ENCODE measurements at regions not wholly inside any gene's neighbourhood (a gene's known extent, or its start where the extent isn't known, plus 50 kb on each side); places are given as distances from the start of the nearest gene placed in this dataset.

- TF ChIP-seq CTCF (optimal IDR thresholded peaks at IDR 0.05 in 1 of 3, IDR thresholded peaks at IDR 0.05 in 1 of 3, conservative IDR thresholded peaks at IDR 0.05 in 1 of 3; ENCODE audit: extremely low read depth in 1 of 3, insufficient read depth in 2 of 3, low read length in 3 of 3), result no peak
- no peak for TF ChIP-seq EZH2 (IDR thresholded peaks at IDR 0.05; ENCODE audit: low read length)
Measured at GRCh38 chr10:8768341-8768740, 713.9 kb downstream of the GATA3 start.
